Kidney (tissue), 13 donors: ENCODE measurements at regions not wholly inside any gene's neighbourhood (a gene's known extent, or its start where the extent isn't known, plus 50 kb on each side); places are given as distances from the start of the nearest gene placed in this dataset.

Experiments used
- DNase-seq, 5 donors: peaks; one replicate each; pipeline ENCODE4 v3.0.0-alpha.2; 2013 to 2020
- FAIRE-seq: peaks from 2 replicates; lab custom pipeline; 2012; peaks lifted over from hg19 to GRCh38; lab: Jason Lieb, UNC
- H3K27ac ChIP-seq, 2 donors: one replicate each; pipeline ENCODE4 v1.7.0; 2013; ENCODE audit warnings: low read depth in 2 of 2, low read length in 2 of 2, inconsistent platforms in 1 of 2
- H3K27me3 ChIP-seq: one replicate; pipeline ENCODE4 v1.7.1; 2013; ENCODE audit warnings: low read length, inconsistent platforms; ENCODE audit not compliant: control insufficient read depth, insufficient read depth
- H3K36me3 ChIP-seq, 3 donors: one replicate each; pipeline versions ENCODE4 v1.7.0 to v1.7.1; 2013; ENCODE audit warnings: low read length in 3 of 3, control low read depth in 1 of 3, inconsistent platforms in 1 of 3; ENCODE audit not compliant: insufficient read depth in 3 of 3, control insufficient read depth in 2 of 3
- H3K4me1 ChIP-seq, 3 donors: one replicate each; pipeline versions ENCODE4 v1.7.0 to v1.7.1; 2013; ENCODE audit warnings: low read length in 3 of 3, inconsistent platforms in 1 of 3, low read depth in 1 of 3; ENCODE audit not compliant: control insufficient read depth in 2 of 3, insufficient read depth in 2 of 3
- H3K4me3 ChIP-seq, 3 donors: one replicate each; pipeline versions ENCODE4 v1.7.0 to v1.8.1; 2013; ENCODE audit warnings: low read length in 3 of 3, control low read depth in 1 of 3, inconsistent platforms in 1 of 3
- H3K9ac ChIP-seq, 3 donors: one replicate each; pipeline versions ENCODE4 v1.7.0 to v1.7.1; 2013; ENCODE audit warnings: low read length in 3 of 3, control low read depth in 1 of 3, inconsistent platforms in 1 of 3
- H3K9me3 ChIP-seq, 3 donors: one replicate each; pipeline versions ENCODE4 v1.7.0 to v1.7.1; 2013; ENCODE audit warnings: low read length in 3 of 3, control low read depth in 1 of 3, inconsistent platforms in 1 of 3; ENCODE audit not compliant: control insufficient read depth in 2 of 3, insufficient read depth in 1 of 3
- intact Hi-C: fragments of 100-400 bp; cut with DNase I; formaldehyde crosslinking; loops from one replicate; pipeline ENCODE4 v1.11.1; 2022
- TF ChIP-seq, protein P1 (sequence below): IDR thresholded peaks from 3 replicates; pipeline ENCODE4 v1.5.1; 2012; ENCODE audit warnings: mild to moderate bottlenecking, moderate library complexity, borderline replicate concordance; ENCODE audit not compliant: insufficient read depth; ENCODE audit errors: extremely low read depth
- donor health status: control.
- donor health status: control.
- donor health status: control.
- donor health status: control.
- donor health status: control.
- donor health status: DM: yes; HTN: yes; CAD: no.
- donor health status: Normal renal cell carcinoma (clear cell type).

DNA sequence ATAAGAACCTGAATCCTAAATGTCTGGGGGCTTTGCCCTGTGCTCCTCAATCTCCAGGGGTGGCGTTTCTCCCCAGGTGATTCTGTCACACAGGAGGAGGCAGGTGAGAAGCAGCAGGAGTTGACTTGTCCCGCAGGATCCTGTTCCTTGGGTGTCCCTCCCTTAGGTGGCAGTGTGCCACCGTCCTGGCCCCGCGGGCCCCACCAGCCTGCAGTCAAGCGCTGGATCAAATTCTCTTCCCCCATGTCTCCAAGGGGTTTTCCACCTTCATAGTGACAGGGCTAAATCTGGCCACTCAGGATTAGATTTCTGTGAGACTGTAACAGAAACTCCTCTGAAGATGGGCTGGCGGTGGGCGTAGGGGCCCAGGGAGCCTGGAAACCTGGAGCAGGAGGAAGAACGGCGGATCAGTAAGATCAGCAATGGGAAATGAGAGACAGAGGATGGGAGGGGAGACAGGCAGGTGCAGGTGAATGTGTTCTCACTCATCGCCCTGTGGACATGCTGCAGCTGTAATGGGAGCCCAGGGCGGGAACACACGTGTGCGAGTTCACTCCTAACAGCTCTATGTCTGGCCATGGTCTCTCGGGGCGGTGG is 329.2 kb upstream of the COBL start:
- TF ChIP-seq, protein P1, sequence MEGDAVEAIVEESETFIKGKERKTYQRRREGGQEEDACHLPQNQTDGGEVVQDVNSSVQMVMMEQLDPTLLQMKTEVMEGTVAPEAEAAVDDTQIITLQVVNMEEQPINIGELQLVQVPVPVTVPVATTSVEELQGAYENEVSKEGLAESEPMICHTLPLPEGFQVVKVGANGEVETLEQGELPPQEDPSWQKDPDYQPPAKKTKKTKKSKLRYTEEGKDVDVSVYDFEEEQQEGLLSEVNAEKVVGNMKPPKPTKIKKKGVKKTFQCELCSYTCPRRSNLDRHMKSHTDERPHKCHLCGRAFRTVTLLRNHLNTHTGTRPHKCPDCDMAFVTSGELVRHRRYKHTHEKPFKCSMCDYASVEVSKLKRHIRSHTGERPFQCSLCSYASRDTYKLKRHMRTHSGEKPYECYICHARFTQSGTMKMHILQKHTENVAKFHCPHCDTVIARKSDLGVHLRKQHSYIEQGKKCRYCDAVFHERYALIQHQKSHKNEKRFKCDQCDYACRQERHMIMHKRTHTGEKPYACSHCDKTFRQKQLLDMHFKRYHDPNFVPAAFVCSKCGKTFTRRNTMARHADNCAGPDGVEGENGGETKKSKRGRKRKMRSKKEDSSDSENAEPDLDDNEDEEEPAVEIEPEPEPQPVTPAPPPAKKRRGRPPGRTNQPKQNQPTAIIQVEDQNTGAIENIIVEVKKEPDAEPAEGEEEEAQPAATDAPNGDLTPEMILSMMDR: no peak
- Histone ChIP-seq H3K9me3 (no peaks in the 10 kb centered on the region), H3K36me3 (no peaks in the 10 kb centered on the region), H3K27me3 (no peaks in the 10 kb centered on the region), H3K4me3 (no peak overlapping the region), H3K4me1 (no peaks in the 10 kb centered on the region), H3K27ac (no peak overlapping the region), H3K9ac (no peak overlapping the region)
- DNase-seq: peak in 3 of 5 donors; percentile 41 to 58 (median 56)
- intact Hi-C loops: no loop called here
- no peak for FAIRE-seq

- no peak overlapping the region for H3K4me3 ChIP-seq
- no peaks in the 10 kb centered on the region for H3K27me3 ChIP-seq
- intact Hi-C loops: no loop called here
- H3K9ac ChIP-seq: no peak overlapping the region
- TF ChIP-seq, protein P1: no peak
- FAIRE-seq: no peak
- H3K36me3 ChIP-seq: no peaks in the 10 kb centered on the region
- H3K9me3 ChIP-seq: no peaks in the 10 kb centered on the region
- peak in 1 of 5 donors; percentile 18 for DNase-seq
- no peaks in the 10 kb centered on the region for H3K4me1 ChIP-seq
- no peak overlapping the region for H3K27ac ChIP-seq
Measured at GRCh38 chr7:51645255-51645654, 328.6 kb upstream of the COBL start.

DNA sequence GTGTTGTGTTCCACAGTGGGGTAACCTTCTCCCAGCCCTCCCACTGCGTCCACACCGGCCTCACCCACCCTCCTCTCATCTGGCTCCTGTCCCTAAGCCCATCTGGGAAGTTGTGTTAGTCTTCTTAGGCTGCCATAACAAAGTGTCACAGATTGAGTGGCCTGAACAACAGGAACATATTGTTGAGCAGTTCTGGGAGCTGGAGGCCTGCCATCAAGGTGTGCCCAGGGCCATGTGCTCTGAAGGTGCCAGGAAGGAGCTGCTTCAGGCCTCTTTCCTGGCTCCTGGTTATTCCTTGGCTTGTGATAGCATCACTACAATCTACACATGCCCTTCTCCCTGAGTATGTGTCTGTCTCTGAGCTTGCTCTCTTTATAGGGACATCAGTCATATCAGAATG is 327.6 kb upstream of the COBL start:
- FAIRE-seq (no peak), DNase-seq (no peak)
- Histone ChIP-seq H3K27ac (no peak overlapping the region), H3K4me1 (no peaks in the 10 kb centered on the region), H3K9me3 (no peaks in the 10 kb centered on the region), H3K36me3 (no peaks in the 10 kb centered on the region), H3K9ac (no peak overlapping the region), H3K27me3 (no peaks in the 10 kb centered on the region), H3K4me3 (no peak overlapping the region)
- intact Hi-C loops: no loop called here
- TF ChIP-seq, protein P1: no peak

GRCh38 chr7:51640841-51641240 is 324.2 kb upstream of the COBL start:
- H3K9ac ChIP-seq: no peak overlapping the region
- DNase-seq (no peak), FAIRE-seq (no peak)
- no peaks in the 10 kb centered on the region for H3K4me1 ChIP-seq
- no peak overlapping the region for H3K4me3 ChIP-seq
- TF ChIP-seq, protein P1: no peak
- no peak overlapping the region for H3K27ac ChIP-seq
- intact Hi-C loops: no loop called here
- H3K9me3 ChIP-seq: no peaks in the 10 kb centered on the region
- no peaks in the 10 kb centered on the region for H3K36me3 ChIP-seq
- no peaks in the 10 kb centered on the region for H3K27me3 ChIP-seq
